T follicular helper cell (primary cell): ENCODE measurements at regions not wholly inside any gene's neighbourhood (a gene's known extent, or its start where the extent isn't known, plus 50 kb on each side); places are given as distances from the start of the nearest gene placed in this dataset.
"Not testable (repeated sequence)": the region's sequence is repeated elsewhere in the genome, so short reads cannot be mapped to it uniquely, and the experiment has no call there.

Experiments
- DNase-seq: peaks from one replicate; pipeline ENCODE4 v3.0.0-alpha.2; 2020; ENCODE audit warnings: low read depth

- DNase-seq = no peak
Observed at GRCh38 chr5:42989190-42989589, 50.9 kb downstream of the ANXA2R start.

- DNase-seq = no peak
Observed at GRCh38 chr5:42988568-42988967, 51.6 kb downstream of the ANXA2R start.

GRCh38 chr5:42985129-42986037 is 54.7 kb downstream of the ANXA2R start:
- DNase-seq = no peak

GRCh38 chr5:42984307-42984706 is 55.8 kb downstream of the ANXA2R start:
- DNase-seq = no peak

- no peak for DNase-seq
Observed at GRCh38 chr5:42982107-42982622, 58.0 kb downstream of the ANXA2R start.

GRCh38 chr5:42981417-42982106 is 58.6 kb downstream of the ANXA2R start:
- DNase-seq = not testable (repeated sequence)

GRCh38 chr5:42981015-42981414 is 59.1 kb downstream of the ANXA2R start:
- DNase-seq = not testable (repeated sequence)

GRCh38 chr5:42980391-42980790 is 59.7 kb downstream of the ANXA2R start:
- not testable (repeated sequence) for DNase-seq

- not testable (repeated sequence) for DNase-seq
Observed at GRCh38 chr5:42979242-42979641, 60.9 kb downstream of the ANXA2R start.

GRCh38 chr5:42974536-42974935 is 65.6 kb downstream of the ANXA2R start:
- no peak for DNase-seq

GRCh38 chr5:42970636-42971559 is 69.2 kb downstream of the ANXA2R start:
- DNase-seq = no peak

GRCh38 chr5:42965934-42966333 is 74.2 kb downstream of the ANXA2R start:
- DNase-seq = no peak

GRCh38 chr5:42963412-42963811 is 76.7 kb downstream of the ANXA2R start:
- DNase-seq = no peak

GRCh38 chr5:42962124-42962523 is 78.0 kb downstream of the ANXA2R start:
- DNase-seq = no peak

GRCh38 chr5:42960506-42960905 is 79.6 kb downstream of the ANXA2R start:
- no peak for DNase-seq

GRCh38 chr5:42956551-42956950 is 83.6 kb downstream of the ANXA2R start:
- no peak for DNase-seq

- DNase-seq = no peak
Observed at GRCh38 chr5:42953041-42953440, 87.1 kb downstream of the ANXA2R start.

GRCh38 chr5:42952578-42952974 is 87.5 kb downstream of the ANXA2R start:
- DNase-seq = no peak

- DNase-seq = peak; percentile 75
Observed at GRCh38 chr5:42951293-42951840, 88.8 kb downstream of the ANXA2R start.

GRCh38 chr5:42950456-42951292 is 89.4 kb downstream of the ANXA2R start:
- DNase-seq = peak; percentile 61

GRCh38 chr5:42950116-42950455 is 90.0 kb downstream of the ANXA2R start:
- no peak for DNase-seq
